ENCODE measurements at regions not wholly inside any gene's neighbourhood (a gene's known extent, or its start where the extent isn't known, plus 50 kb on each side); places are given as distances from the start of the nearest gene placed in this dataset.
"Not testable (repeated sequence)": the region's sequence is repeated elsewhere in the genome, so short reads cannot be mapped to it uniquely, and the experiment has no call there.

GRCh38 chr11:23202611-23203010 lies 342.3 kb upstream of the CCDC179 start:
- no peak for TF ChIP-seq CTCF (IDR thresholded peaks at IDR 0.05; ENCODE audit: low read depth, low read length)
- Histone ChIP-seq H3K4me1 (no peaks in the 10 kb centered on the region), H3K4me3 (ENCODE audit: low read depth, low read length) (no peak overlapping the region), H3K27me3 (no peaks in the 10 kb centered on the region), H3K36me3 (no peaks in the 10 kb centered on the region), H3K9me3 (no peaks in the 10 kb centered on the region)
- DNase-seq = no peak

- no peaks in the 10 kb centered on the region for H3K36me3 ChIP-seq
- H3K4me1 ChIP-seq = no peaks in the 10 kb centered on the region
- H3K4me3 ChIP-seq (ENCODE audit: low read depth, low read length) = no peak overlapping the region
- no peak for TF ChIP-seq CTCF (IDR thresholded peaks at IDR 0.05; ENCODE audit: low read depth, low read length)
- H3K9me3 ChIP-seq = no peaks in the 10 kb centered on the region
- no peak for DNase-seq
- H3K27me3 ChIP-seq = no peaks in the 10 kb centered on the region
Observed at GRCh38 chr11:23205156-23205871, 345.0 kb upstream of the CCDC179 start.

GRCh38 chr11:23206741-23207336 lies 346.6 kb upstream of the CCDC179 start:
- no peak for DNase-seq
- H3K4me3 ChIP-seq (ENCODE audit: low read depth, low read length) = no peak overlapping the region
- H3K27me3 ChIP-seq = no peaks in the 10 kb centered on the region
- no peaks in the 10 kb centered on the region for H3K36me3 ChIP-seq
- no peak for TF ChIP-seq CTCF (IDR thresholded peaks at IDR 0.05; ENCODE audit: low read depth, low read length)
- H3K9me3 ChIP-seq = no peaks in the 10 kb centered on the region
- no peaks in the 10 kb centered on the region for H3K4me1 ChIP-seq

- no peaks in the 10 kb centered on the region for H3K36me3 ChIP-seq
- no peaks in the 10 kb centered on the region for H3K4me1 ChIP-seq
- DNase-seq = no peak
- no peak for TF ChIP-seq CTCF (IDR thresholded peaks at IDR 0.05; ENCODE audit: low read depth, low read length)
- H3K9me3 ChIP-seq = no peaks in the 10 kb centered on the region
- H3K4me3 ChIP-seq (ENCODE audit: low read depth, low read length) = no peak overlapping the region
- no peaks in the 10 kb centered on the region for H3K27me3 ChIP-seq
Observed at GRCh38 chr11:23211221-23211620, 350.9 kb upstream of the CCDC179 start.

- Histone ChIP-seq H3K36me3 (no peaks in the 10 kb centered on the region), H3K4me3 (ENCODE audit: low read depth, low read length) (no peak overlapping the region), H3K9me3 (no peaks in the 10 kb centered on the region), H3K4me1 (no peaks in the 10 kb centered on the region), H3K27me3 (no peaks in the 10 kb centered on the region)
- TF ChIP-seq CTCF (IDR thresholded peaks at IDR 0.05; ENCODE audit: low read depth, low read length) = no peak
- DNase-seq = no peak
Observed at GRCh38 chr11:23212807-23213206, 352.5 kb upstream of the CCDC179 start.

GRCh38 chr11:23217072-23217471 lies 356.8 kb upstream of the CCDC179 start:
- H3K9me3 ChIP-seq = no peaks in the 10 kb centered on the region
- H3K27me3 ChIP-seq = no peaks in the 10 kb centered on the region
- no peak overlapping the region for H3K4me3 ChIP-seq (ENCODE audit: low read depth, low read length)
- no peaks in the 10 kb centered on the region for H3K4me1 ChIP-seq
- no peak for DNase-seq
- H3K36me3 ChIP-seq = no peaks in the 10 kb centered on the region
- no peak for TF ChIP-seq CTCF (IDR thresholded peaks at IDR 0.05; ENCODE audit: low read depth, low read length)

GRCh38 chr11:23220086-23220485 lies 359.8 kb upstream of the CCDC179 start:
- DNase-seq; H3K4me3 ChIP-seq (ENCODE audit: low read depth, low read length); H3K4me1 ChIP-seq; H3K27me3 ChIP-seq; H3K36me3 ChIP-seq; H3K9me3 ChIP-seq: not testable (repeated sequence)
